Fibroblast of the aortic adventitia (primary cell): ENCODE measurements at regions not wholly inside any gene's neighbourhood (a gene's known extent, or its start where the extent isn't known, plus 50 kb on each side); places are given as distances from the start of the nearest gene placed in this dataset.

ENCODE experiments used
- DNase-seq: peaks from one replicate; pipeline ENCODE4 v3.0.0-alpha.2; 2010; ENCODE audit warnings: low read depth
- H3K4me3 ChIP-seq: 2 replicates; pipeline ENCODE4 v1.5.1; 2011; ENCODE audit warnings: low read depth, mild to moderate bottlenecking, control low read depth, low read length, moderate library complexity
- TF ChIP-seq, protein P1 (sequence below): IDR thresholded peaks from 2 replicates; pipeline ENCODE4 v1.5.1; 2011; ENCODE audit warnings: mild to moderate bottlenecking, low read length, control low read depth, inconsistent platforms; ENCODE audit not compliant: insufficient read depth

DNA sequence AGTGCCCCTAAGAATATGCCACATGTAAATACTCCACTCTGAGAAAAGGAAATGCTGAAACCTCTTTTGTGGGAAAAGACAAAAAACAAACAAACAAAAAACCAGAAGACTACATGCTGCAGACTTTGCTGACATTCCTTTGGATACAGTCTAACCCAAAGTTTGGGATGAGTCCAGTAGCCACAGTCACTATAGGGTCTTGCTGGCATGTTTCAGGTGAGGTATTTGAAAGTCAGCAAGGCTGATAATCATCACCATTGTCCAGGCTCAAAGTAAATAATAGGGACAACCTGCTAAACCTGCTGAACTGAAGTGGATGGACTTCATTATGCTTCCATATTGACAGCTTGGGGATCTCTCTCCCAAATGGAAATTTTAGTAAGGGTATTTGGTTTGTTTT, 1087.0 kb upstream of the LRRTM3 start:
- no peak for DNase-seq
- H3K4me3 ChIP-seq = no peak overlapping the region
- TF ChIP-seq, protein P1, sequence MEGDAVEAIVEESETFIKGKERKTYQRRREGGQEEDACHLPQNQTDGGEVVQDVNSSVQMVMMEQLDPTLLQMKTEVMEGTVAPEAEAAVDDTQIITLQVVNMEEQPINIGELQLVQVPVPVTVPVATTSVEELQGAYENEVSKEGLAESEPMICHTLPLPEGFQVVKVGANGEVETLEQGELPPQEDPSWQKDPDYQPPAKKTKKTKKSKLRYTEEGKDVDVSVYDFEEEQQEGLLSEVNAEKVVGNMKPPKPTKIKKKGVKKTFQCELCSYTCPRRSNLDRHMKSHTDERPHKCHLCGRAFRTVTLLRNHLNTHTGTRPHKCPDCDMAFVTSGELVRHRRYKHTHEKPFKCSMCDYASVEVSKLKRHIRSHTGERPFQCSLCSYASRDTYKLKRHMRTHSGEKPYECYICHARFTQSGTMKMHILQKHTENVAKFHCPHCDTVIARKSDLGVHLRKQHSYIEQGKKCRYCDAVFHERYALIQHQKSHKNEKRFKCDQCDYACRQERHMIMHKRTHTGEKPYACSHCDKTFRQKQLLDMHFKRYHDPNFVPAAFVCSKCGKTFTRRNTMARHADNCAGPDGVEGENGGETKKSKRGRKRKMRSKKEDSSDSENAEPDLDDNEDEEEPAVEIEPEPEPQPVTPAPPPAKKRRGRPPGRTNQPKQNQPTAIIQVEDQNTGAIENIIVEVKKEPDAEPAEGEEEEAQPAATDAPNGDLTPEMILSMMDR = no peak

GRCh38 chr10:65843203-65843602, 1082.6 kb upstream of the LRRTM3 start:
- DNase-seq = no peak
- TF ChIP-seq, protein P1 = no peak
- H3K4me3 ChIP-seq = no peak overlapping the region

- H3K4me3 ChIP-seq = no peak overlapping the region
- TF ChIP-seq, protein P1 = no peak
- no peak for DNase-seq
These were observed 1079.9 kb upstream of the LRRTM3 start for GRCh38 chr10:65845916-65846315.

DNA sequence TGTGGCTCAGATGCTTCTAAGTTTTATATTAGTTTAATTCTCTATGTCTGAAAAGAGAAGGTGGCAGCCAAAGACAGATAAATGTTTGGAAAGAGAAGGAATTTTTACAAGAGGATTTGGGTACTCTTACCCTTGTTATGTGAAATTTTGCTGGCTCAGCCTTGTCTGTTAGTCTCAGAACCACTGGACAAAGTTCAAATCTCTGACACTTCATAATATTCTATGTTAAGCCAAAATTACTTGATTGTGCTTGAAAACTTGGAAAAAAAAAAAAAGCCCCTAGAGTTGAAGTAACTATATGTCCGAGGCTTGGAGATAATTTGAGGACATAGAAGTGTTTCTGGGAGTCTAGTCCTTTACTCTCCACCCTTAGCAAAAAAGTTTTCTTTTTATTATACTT, 1079.3 kb upstream of the LRRTM3 start:
- TF ChIP-seq, protein P1 = no peak
- no peak overlapping the region for H3K4me3 ChIP-seq
- DNase-seq = no peak

DNA sequence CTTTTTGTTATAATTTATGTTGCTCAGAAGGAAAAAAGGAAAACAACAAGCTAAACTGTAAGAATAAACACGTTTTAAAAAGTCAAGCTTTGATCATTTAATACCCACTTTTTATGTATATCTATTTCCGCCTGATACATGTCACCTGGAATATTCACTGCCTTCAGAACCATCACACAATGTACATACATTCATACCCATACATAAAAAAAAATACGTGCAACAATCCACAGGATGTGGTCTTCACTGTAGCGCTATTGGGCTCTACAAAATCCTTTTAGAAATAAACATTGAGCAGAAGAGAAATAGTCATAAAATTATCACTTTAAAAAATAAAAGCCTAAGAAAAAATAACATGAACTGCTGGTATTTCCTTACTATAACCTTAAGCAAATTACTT, 1078.9 kb upstream of the LRRTM3 start:
- no peak overlapping the region for H3K4me3 ChIP-seq
- TF ChIP-seq, protein P1 = no peak
- DNase-seq = no peak

DNA sequence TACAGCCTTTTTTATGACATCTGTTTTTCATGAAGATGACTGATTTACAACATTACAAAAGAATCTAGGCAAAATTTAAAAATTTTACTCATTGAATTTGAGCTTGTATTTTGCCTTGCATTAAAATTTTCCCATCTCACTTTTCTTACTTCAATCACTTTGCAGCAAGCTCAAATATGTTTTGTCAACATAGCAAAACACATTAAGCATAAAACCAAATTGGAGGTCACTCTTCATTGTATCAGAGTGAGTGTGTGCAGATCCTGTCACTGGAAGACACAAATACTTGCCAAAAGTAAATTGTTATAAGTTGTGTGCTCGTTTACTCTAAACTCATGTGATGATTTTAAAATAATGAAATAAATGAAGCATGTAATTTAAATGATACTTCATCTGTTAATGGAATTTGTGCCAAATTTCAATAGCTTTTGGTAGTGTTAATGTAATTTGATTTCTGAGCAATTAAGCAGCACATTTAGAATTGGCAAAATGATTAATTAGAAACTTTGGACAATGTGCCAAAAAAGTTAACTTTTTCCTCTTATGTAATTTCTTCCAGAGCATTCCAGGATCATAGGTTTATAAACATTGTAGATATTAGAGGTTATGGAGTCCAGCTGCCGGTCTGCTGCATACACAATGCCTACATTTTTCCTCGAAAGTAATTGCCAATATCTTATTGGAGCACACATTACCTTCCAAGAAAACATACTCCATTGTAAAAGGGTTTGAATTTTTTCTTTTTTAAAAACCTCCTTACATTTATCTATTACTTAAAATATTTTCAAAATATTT, 1078.2 kb upstream of the LRRTM3 start:
- no peak for DNase-seq
- TF ChIP-seq, protein P1 = no peak
- H3K4me3 ChIP-seq = no peak overlapping the region

GRCh38 chr10:65858841-65859240, 1067.0 kb upstream of the LRRTM3 start:
- DNase-seq = no peak
- H3K4me3 ChIP-seq = no peak overlapping the region
- TF ChIP-seq, protein P1 = no peak
